ENCODE measurements at regions not wholly inside any gene's neighbourhood (a gene's known extent, or its start where the extent isn't known, plus 50 kb on each side); places are given as distances from the start of the nearest gene placed in this dataset.

GRCh38 chr6:134517145-134517658 is 199.3 kb upstream of the SGK1 start:
- TF ChIP-seq POLR2A (IDR thresholded peaks at IDR 0.05) (no peak), POLR2AphosphoS5 (IDR thresholded peaks at IDR 0.05) (peak in 2 of 3 donors; percentile 16 to 40)
- DNase-seq, result peak; percentile 77
- H3K4me3 ChIP-seq, result peak overlapping the region in 1 of 8 donors; percentile 34
- no peaks in the 10 kb centered on the region for H3K27me3 ChIP-seq (replicated peaks in 1 of 7)
- peak overlapping the region in 7 of 8 donors; percentile 24 to 64 (median 39) for H3K27ac ChIP-seq
- 45 to 58% (median 48%) methylated on average over 9 of the region's 9 CpGs for WGBS, 5 donors
- intact Hi-C loops (cut with DNase I; ENCODE audit: low total_unique reads), result no loop called here
- no peaks in the 10 kb centered on the region for H3K9me3 ChIP-seq
- H3K36me3 ChIP-seq, result no peaks in the 10 kb centered on the region
- peaks cover 11 to 52% (median 26%) of the 10 kb centered on the region in 6 donors for H3K4me1 ChIP-seq

GRCh38 chr6:134516582-134516981 is 198.7 kb upstream of the SGK1 start:
- Histone ChIP-seq H3K27me3 (replicated peaks in 1 of 7) (no peaks in the 10 kb centered on the region), H3K27ac (peak overlapping the region in 4 of 8 donors; percentile 24 to 64 (median 36)), H3K9me3 (no peaks in the 10 kb centered on the region), H3K36me3 (no peaks in the 10 kb centered on the region), H3K4me3 (no peak overlapping the region), H3K4me1 (peaks cover 11 to 58% (median 27%) of the 10 kb centered on the region in 6 donors)
- TF ChIP-seq CTCF (IDR thresholded peaks at IDR 0.05 in 8 of 11, conservative IDR thresholded peaks at IDR 0.05 in 3 of 11) (no peak), POLR2AphosphoS5 (IDR thresholded peaks at IDR 0.05) (no peak), POLR2A (IDR thresholded peaks at IDR 0.05) (no peak)
- DNase-seq, result no peak
- intact Hi-C loops (cut with DNase I; ENCODE audit: low total_unique reads), result no loop called here
- 86 to 96% (median 89%) methylated on average over 3 of the region's 3 CpGs for WGBS, 5 donors

GRCh38 chr6:134515986-134516385 is 198.1 kb upstream of the SGK1 start:
- 87 to 97% (median 93%) methylated on average over 2 of the region's 2 CpGs for WGBS, 5 donors
- Histone ChIP-seq H3K4me3 (no peak overlapping the region), H3K9me3 (no peaks in the 10 kb centered on the region), H3K27me3 (replicated peaks in 1 of 7) (no peaks in the 10 kb centered on the region), H3K4me1 (peaks cover 12 to 61% (median 30%) of the 10 kb centered on the region in 6 donors), H3K27ac (no peak overlapping the region), H3K36me3 (no peaks in the 10 kb centered on the region)
- TF ChIP-seq POLR2AphosphoS5 (IDR thresholded peaks at IDR 0.05) (no peak), POLR2A (IDR thresholded peaks at IDR 0.05) (no peak), CTCF (IDR thresholded peaks at IDR 0.05 in 8 of 11, conservative IDR thresholded peaks at IDR 0.05 in 3 of 11) (no peak)
- no peak for DNase-seq
- intact Hi-C loops (cut with DNase I; ENCODE audit: low total_unique reads), result no loop called here

- H3K4me3 ChIP-seq, result no peak overlapping the region
Measured at GRCh38 chr6:134512981-134513391, 195.1 kb upstream of the SGK1 start.

More at GRCh38 chr6:134512981-134513391, 195.1 kb upstream of the SGK1 start:
- H3K27ac ChIP-seq, result no peak overlapping the region
- no peaks in the 10 kb centered on the region for H3K36me3 ChIP-seq
- intact Hi-C loops (cut with DNase I; ENCODE audit: low total_unique reads), result no loop called here
- no peaks in the 10 kb centered on the region for H3K9me3 ChIP-seq
- TF ChIP-seq CTCF (IDR thresholded peaks at IDR 0.05 in 8 of 11, conservative IDR thresholded peaks at IDR 0.05 in 3 of 11) (no peak), POLR2AphosphoS5 (IDR thresholded peaks at IDR 0.05) (no peak), POLR2A (IDR thresholded peaks at IDR 0.05) (no peak)
- H3K27me3 ChIP-seq (replicated peaks in 1 of 7), result no peaks in the 10 kb centered on the region
- WGBS, 5 donors, result 41 to 57% (median 47%) methylated on average over 2 of the region's 2 CpGs
- H3K4me1 ChIP-seq, result peaks cover 5 to 37% (median 14%) of the 10 kb centered on the region in 6 donors
- no peak for DNase-seq

Data from spleen (tissue), 11 donors.